ENCODE measurements at regions not wholly inside any gene's neighbourhood (a gene's known extent, or its start where the extent isn't known, plus 50 kb on each side); places are given as distances from the start of the nearest gene placed in this dataset.

- ChIA-PET RAD21 (ENCODE audit: low non-redundant PET in 1 of 2, low total read pairs in 2 of 2, uncharacterized antibody in 2 of 2, unreplicated experiment in 2 of 2) (no interaction called here), CTCF (no interaction called here), POLR2A (no interaction called here)
- intact Hi-C loops (cut with micrococcal nuclease) = no loop called here
- H3K4me1 ChIP-seq (ENCODE audit: control insufficient read depth in 1 of 2, insufficient read depth in 2 of 2, low read length in 2 of 2) = no peaks in the 10 kb centered on the region
- BruUV-seq (replicated peaks) = no TSS peak
- H3K27me3 ChIP-seq (ENCODE audit: insufficient read depth, low read length) = no peaks in the 10 kb centered on the region
- no peak overlapping the region for H3K9ac ChIP-seq (ENCODE audit: low read length)
- DNase-seq (ENCODE audit: low read depth, low spot score) (no peak), ATAC-seq (no peak)
- no peaks in the 10 kb centered on the region for H4K20me1 ChIP-seq (ENCODE audit: insufficient read depth)
- H3K79me2 ChIP-seq (ENCODE audit: insufficient read depth, low read length) = no peaks in the 10 kb centered on the region
- H3K4me3 ChIP-seq (replicated peaks in 1 of 2; ENCODE audit: low read depth in 1 of 2, low read length in 2 of 2) = no peak overlapping the region
- H3K9me3 ChIP-seq (ENCODE audit: control insufficient read depth in 1 of 2, insufficient read depth in 1 of 2, low read depth in 1 of 2, low read length in 2 of 2) = no peaks in the 10 kb centered on the region
- H3K36me3 ChIP-seq (ENCODE audit: control insufficient read depth in 1 of 2, insufficient read depth in 2 of 2, low read length in 2 of 2) = no peaks in the 10 kb centered on the region
- no peak overlapping the region for H3K4me2 ChIP-seq (ENCODE audit: low read length)
- no peaks in the 10 kb centered on the region for H3K9me2 ChIP-seq (ENCODE audit: insufficient read depth)
- no peak overlapping the region for H2AFZ ChIP-seq (ENCODE audit: low read depth, low read length, poor library complexity, severe bottlenecking)
- H3K27ac ChIP-seq (ENCODE audit: low read depth, low read length) = no peak overlapping the region
- TF ChIP-seq MAX (IDR thresholded peaks at IDR 0.05) (no peak), TCF7L2 (IDR thresholded peaks at IDR 0.05; ENCODE audit: borderline replicate concordance, extremely low read depth, insufficient read depth, insufficient read length) (no peak), CBX3 (IDR thresholded peaks at IDR 0.05; ENCODE audit: low read depth) (no peak), ZFX (IDR thresholded peaks at IDR 0.05) (no peak), ELF1 (IDR thresholded peaks at IDR 0.05; ENCODE audit: borderline replicate concordance, low read depth) (no peak), SRF (IDR thresholded peaks at IDR 0.05; ENCODE audit: low read depth) (no peak), ZNF274 (IDR thresholded peaks at IDR 0.05; ENCODE audit: low read depth, low read length) (no peak), POLR2A (IDR thresholded peaks at IDR 0.05; ENCODE audit: borderline replicate concordance, extremely low read depth, insufficient read depth, insufficient read length) (no peak), ZBTB33 (IDR thresholded peaks at IDR 0.05; ENCODE audit: extremely low read depth, insufficient replicate concordance, low read length) (no peak), JUND (IDR thresholded peaks at IDR 0.05) (no peak), SIN3A (IDR thresholded peaks at IDR 0.05; ENCODE audit: low read depth) (no peak), FOSL1 (IDR thresholded peaks at IDR 0.05; ENCODE audit: low read depth) (no peak), SP1 (IDR thresholded peaks at IDR 0.05; ENCODE audit: low read depth) (no peak), POLR2AphosphoS5 (IDR thresholded peaks at IDR 0.05; ENCODE audit: low read depth, low read length) (no peak), EZH2phosphoT487 (IDR thresholded peaks at IDR 0.05; ENCODE audit: borderline replicate concordance) (no peak), EGR1 (IDR thresholded peaks at IDR 0.05; ENCODE audit: low read depth) (no peak), RAD21 (IDR thresholded peaks at IDR 0.05; ENCODE audit: low read depth) (no peak)
- TF ChIP-seq, protein P1, sequence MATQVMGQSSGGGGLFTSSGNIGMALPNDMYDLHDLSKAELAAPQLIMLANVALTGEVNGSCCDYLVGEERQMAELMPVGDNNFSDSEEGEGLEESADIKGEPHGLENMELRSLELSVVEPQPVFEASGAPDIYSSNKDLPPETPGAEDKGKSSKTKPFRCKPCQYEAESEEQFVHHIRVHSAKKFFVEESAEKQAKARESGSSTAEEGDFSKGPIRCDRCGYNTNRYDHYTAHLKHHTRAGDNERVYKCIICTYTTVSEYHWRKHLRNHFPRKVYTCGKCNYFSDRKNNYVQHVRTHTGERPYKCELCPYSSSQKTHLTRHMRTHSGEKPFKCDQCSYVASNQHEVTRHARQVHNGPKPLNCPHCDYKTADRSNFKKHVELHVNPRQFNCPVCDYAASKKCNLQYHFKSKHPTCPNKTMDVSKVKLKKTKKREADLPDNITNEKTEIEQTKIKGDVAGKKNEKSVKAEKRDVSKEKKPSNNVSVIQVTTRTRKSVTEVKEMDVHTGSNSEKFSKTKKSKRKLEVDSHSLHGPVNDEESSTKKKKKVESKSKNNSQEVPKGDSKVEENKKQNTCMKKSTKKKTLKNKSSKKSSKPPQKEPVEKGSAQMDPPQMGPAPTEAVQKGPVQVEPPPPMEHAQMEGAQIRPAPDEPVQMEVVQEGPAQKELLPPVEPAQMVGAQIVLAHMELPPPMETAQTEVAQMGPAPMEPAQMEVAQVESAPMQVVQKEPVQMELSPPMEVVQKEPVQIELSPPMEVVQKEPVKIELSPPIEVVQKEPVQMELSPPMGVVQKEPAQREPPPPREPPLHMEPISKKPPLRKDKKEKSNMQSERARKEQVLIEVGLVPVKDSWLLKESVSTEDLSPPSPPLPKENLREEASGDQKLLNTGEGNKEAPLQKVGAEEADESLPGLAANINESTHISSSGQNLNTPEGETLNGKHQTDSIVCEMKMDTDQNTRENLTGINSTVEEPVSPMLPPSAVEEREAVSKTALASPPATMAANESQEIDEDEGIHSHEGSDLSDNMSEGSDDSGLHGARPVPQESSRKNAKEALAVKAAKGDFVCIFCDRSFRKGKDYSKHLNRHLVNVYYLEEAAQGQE (IDR thresholded peaks at IDR 0.05; ENCODE audit: low read depth) = no peak
- TF ChIP-seq, protein P2, sequence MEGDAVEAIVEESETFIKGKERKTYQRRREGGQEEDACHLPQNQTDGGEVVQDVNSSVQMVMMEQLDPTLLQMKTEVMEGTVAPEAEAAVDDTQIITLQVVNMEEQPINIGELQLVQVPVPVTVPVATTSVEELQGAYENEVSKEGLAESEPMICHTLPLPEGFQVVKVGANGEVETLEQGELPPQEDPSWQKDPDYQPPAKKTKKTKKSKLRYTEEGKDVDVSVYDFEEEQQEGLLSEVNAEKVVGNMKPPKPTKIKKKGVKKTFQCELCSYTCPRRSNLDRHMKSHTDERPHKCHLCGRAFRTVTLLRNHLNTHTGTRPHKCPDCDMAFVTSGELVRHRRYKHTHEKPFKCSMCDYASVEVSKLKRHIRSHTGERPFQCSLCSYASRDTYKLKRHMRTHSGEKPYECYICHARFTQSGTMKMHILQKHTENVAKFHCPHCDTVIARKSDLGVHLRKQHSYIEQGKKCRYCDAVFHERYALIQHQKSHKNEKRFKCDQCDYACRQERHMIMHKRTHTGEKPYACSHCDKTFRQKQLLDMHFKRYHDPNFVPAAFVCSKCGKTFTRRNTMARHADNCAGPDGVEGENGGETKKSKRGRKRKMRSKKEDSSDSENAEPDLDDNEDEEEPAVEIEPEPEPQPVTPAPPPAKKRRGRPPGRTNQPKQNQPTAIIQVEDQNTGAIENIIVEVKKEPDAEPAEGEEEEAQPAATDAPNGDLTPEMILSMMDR (IDR thresholded peaks at IDR 0.05 in 2 of 3, conservative IDR thresholded peaks at IDR 0.05 in 1 of 3; ENCODE audit: borderline replicate concordance in 1 of 3, insufficient read depth in 1 of 3, low read depth in 2 of 3, low read length in 2 of 3) = no peak
- TF ChIP-seq, protein P3, sequence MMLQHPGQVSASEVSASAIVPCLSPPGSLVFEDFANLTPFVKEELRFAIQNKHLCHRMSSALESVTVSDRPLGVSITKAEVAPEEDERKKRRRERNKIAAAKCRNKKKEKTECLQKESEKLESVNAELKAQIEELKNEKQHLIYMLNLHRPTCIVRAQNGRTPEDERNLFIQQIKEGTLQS (IDR thresholded peaks at IDR 0.05) = no peak
Observed at GRCh38 chr7:33781167-33781566, 124.2 kb upstream of the BMPER start.

All from HCT116 (cell line).